GM18520 (cell line): ENCODE measurements at regions not wholly inside any gene's neighbourhood (a gene's known extent, or its start where the extent isn't known, plus 50 kb on each side); places are given as distances from the start of the nearest gene placed in this dataset.
A peak's percentile ranks its signal among the peaks of the same experiment; 100 is the strongest.

Source experiments
- ATAC-seq: cut with Tn5 transposase; IDR thresholded peaks from one replicate; pipeline ENCODE4 v1.9.1; 2021; ENCODE audit not compliant: unreplicated experiment

DNA sequence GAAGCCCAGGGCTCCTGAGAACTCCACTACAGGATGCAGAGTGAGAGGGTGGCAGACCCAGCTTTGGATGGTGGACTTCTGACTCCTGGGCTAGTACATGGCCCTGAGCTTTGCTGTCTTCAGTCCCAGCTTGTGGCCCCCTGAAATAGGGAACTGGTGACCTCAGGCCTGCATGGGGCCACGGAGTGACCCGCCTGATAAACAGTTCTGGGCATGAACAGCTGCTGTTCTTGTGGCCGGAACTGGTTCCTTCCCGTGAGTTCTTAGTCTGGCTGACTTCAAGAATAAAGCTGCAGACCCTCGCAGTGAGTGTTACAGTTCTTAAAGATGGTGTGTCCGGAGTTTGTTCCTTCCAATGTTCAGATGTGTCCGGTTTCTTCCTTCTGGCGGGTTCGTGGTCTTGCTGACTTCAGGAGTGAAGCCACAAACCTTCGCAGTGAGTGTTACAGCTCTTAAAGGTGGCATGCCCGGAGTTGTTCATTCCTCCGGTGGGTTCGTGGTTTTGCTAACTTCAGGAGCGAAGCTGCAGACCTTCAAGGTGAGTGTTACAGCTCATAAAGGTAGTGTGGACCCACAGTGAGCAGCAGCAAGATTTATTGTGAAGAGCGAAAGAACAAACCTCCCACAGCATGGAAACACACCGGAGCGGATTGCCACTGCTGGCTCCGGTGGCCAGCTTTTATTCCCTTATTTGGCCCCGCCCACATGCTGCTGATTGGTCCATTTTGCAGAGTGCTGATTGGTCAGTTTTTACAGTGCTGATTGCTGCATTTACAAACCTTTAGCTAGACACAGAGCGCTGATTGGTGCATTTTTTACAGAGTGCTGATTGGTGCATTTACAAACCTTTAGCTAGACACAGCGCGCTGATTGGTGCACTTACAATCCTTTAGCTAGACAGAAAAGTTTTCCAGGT, 268.0 kb downstream of the ZEB1 start:
- no peak for ATAC-seq

DNA sequence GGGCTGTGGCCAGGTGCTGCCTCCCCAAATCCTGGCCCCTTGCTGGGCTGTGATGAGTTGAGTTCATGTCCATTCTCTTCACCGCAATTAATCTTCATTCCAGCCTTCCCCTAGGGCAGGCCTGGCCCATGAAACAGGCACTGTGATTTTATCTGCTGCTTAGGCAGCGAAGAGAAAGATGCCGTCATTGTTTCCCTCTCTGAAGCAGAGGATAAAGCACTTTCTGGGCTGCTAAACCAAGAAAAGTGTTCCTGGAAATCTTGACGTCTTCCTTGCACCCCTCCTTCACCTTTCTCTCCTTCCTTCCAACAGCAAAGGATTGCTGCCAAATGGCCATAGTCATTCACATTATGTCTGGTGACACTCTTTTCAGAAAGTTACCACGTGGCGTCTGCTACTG, 265.9 kb downstream of the ZEB1 start:
- ATAC-seq: no peak

DNA sequence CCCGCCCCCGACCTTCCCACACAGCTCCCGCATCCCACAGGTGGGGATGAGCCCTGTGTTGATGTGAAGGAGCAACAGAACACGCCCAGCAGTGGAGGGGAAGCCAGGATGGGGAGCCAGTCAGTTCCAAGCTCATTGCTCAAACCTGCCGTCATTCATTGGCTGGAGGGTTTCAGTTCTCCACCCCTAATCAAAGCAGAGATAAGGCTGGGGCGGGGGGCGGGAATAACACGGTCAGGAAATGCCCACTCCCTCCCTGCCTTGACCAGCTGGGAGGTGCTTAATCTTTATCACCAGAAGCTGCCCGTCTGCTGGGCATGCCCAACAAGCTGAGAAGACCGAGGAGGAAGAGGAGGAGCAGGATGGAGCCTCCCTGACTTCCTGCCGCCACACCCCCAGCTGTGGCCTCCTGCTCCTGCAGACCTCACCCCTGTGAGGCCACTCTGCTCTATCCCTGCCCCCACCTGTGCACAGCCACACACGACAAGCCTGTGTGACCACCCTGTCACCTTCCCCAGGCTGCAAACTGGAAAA, 265.1 kb downstream of the ZEB1 start:
- ATAC-seq: no peak

DNA sequence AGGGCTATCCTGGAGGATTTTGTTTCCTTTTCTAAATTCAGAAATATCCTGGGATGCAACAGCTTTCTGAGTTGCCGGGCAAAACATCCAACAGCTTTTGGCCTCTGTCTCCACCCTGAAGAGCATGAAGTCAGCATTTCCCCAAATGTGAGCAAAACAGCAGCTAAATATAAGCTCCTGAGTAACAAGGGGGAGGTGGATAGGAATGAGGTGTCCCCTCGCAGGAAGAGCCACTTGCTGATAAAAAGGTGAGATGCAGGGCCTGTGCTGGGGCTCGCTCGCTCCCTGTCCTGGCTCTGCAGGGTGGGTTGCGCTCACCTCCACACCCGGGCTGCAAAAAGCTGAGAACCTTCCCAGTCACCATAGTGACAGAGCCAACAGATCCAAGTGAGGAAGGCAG, 264.3 kb downstream of the ZEB1 start:
- ATAC-seq: no peak

DNA sequence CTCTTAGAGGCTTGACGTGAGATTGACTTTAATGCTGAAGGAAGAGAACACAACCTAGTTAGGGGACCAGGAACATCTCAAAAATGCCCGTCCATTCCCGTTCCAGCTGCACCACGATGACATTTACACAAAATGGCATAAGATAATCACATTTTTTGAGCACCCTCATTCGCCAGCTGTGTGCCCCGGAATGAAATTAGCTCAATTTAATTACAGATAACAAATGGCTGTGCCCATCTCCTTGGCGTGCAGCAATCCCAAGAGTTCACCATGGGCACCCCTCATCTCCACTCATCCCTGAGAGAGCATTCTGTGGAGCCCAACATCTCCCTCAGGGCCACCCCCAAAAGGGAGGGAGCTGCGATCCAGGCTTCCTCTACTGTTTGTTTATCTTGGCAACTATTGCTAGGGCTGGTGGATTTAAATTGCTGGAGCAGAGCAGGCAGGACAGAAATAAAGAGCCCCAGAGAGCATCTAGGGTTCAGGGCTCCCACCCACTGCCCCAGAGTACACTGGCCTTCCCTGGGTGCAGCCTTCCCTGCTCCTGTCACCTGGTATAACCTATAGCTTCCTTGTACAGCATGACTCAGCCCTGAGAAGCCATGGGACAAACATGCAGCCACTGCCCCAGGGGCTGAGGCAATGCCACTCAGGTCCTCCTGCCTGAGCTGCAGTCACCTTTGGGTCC, 263.5 kb downstream of the ZEB1 start:
- ATAC-seq: no peak

DNA sequence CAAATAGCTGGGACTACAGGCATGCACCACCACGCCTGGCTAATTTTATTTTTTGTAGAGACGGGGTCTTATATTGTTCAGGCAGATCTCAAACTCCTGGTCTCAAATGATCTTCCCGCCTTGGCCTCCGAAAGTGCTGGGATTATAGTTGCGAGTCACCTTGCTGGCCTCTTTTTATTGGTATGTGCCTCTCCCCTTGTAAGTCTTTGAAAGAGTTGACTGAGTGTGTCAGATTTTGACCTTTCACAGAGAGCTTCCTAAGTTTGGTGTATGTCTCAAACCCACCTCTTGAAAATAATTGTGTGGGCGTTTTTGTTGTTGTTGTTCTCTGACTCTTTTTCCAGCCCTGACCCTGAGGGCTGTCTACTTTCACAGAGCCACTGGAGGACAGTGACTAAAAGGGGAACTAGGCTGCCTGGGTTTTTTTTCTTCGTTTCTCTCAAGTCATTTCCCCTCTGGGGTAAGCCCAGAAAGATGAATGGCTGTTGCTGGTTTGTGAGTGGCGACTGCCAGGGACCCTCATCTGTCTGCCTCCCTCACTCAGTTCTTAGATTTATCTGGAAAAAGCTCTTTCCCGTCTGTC, 262.8 kb downstream of the ZEB1 start:
- peak; percentile 53 for ATAC-seq

DNA sequence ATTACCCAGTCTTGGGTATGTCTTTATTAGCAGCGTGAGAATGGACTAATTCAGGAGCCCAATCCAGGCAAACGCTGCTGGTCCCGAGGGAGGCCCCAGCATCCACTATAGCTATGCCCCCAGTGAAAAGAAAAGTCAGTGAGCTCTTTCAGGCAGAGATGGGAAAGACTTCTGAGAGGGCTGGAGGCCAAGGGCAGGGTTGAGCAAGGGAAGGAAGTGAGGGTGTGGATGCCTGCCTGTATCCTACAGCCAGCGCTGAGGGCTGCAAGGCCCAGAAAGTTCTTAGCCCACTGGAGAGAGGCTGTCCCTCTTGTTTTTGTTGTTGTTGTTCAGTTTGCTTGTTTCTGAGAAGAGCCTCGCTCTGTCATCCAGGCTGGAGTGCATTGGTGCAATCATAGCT, 261.6 kb downstream of the ZEB1 start:
- ATAC-seq: no peak
